MM.1S (cell line): ENCODE measurements at regions not wholly inside any gene's neighbourhood (a gene's known extent, or its start where the extent isn't known, plus 50 kb on each side); places are given as distances from the start of the nearest gene placed in this dataset.
"Not testable (repeated sequence)": the region's sequence is repeated elsewhere in the genome, so short reads cannot be mapped to it uniquely, and the experiment has no call there.

Experiments used
- DNase-seq: peaks from one replicate; pipeline ENCODE4 v3.0.0-alpha.2; 2015
- H2AFZ ChIP-seq: fragments of 300-600 bp; sonication (generic); 2 replicates; pipeline ENCODE4 v1.6.0; 2016; ENCODE audit warnings: antibody characterized with exemption, low read length
- H3F3A ChIP-seq: fragments of 300-600 bp; sonication (generic); 2 replicates; pipeline ENCODE4 v1.6.1; 2016; ENCODE audit warnings: mild to moderate bottlenecking, antibody characterized with exemption, low read length, moderate library complexity, mixed read lengths; ENCODE audit not compliant: insufficient read depth
- H3K27ac ChIP-seq: fragments of 300-600 bp; sonication (generic); 2 replicates; pipeline ENCODE4 v1.5.1; 2016; ENCODE audit warnings: mild to moderate bottlenecking, low read length
- H3K27me3 ChIP-seq: fragments of 300-600 bp; sonication (generic); replicated peaks from 2 replicates; pipeline ENCODE4 v1.6.0; 2016; ENCODE audit warnings: low read length; ENCODE audit not compliant: insufficient read depth
- H3K36me3 ChIP-seq: fragments of 300-600 bp; sonication (generic); replicated peaks from 2 replicates; pipeline ENCODE4 v1.6.1; 2016; ENCODE audit warnings: mild to moderate bottlenecking, low read length, mixed read lengths; ENCODE audit not compliant: insufficient read depth
- H3K4me1 ChIP-seq: fragments of 300-600 bp; sonication (generic); 2 replicates; pipeline ENCODE4 v1.6.1; 2016; ENCODE audit warnings: low read length, mixed read lengths
- H3K4me2 ChIP-seq: fragments of 300-600 bp; sonication (generic); 2 replicates; pipeline ENCODE4 v1.6.0; 2016; ENCODE audit warnings: low read depth, low read length
- H3K4me3 ChIP-seq: fragments of 300-600 bp; sonication (generic); 2 replicates; pipeline ENCODE4 v1.5.1; 2016; ENCODE audit warnings: low read length, mixed read lengths
- H3K79me2 ChIP-seq: fragments of 300-600 bp; sonication (generic); 2 replicates; pipeline ENCODE4 v1.6.1; 2016; ENCODE audit warnings: mixed run types, low read length, mixed read lengths
- H3K9ac ChIP-seq: fragments of 300-600 bp; sonication (generic); 2 replicates; pipeline ENCODE4 v1.6.1; 2016; ENCODE audit warnings: low read length, mixed read lengths
- H3K9me2 ChIP-seq: fragments of 300-600 bp; sonication (generic); replicated peaks from 2 replicates; pipeline ENCODE4 v1.6.1; 2016; ENCODE audit warnings: mild to moderate bottlenecking, low read length, mixed read lengths; ENCODE audit not compliant: insufficient read depth
- H3K9me3 ChIP-seq: fragments of 300-600 bp; sonication (generic); replicated peaks from 2 replicates; pipeline ENCODE4 v1.6.1; 2016; ENCODE audit warnings: mild to moderate bottlenecking, low read length, mixed read lengths; ENCODE audit not compliant: insufficient read depth
- H4K20me1 ChIP-seq: fragments of 300-600 bp; sonication (generic); 2 replicates; pipeline ENCODE4 v1.6.1; 2016; ENCODE audit warnings: mild to moderate bottlenecking, low read length, moderate library complexity, mixed read lengths; ENCODE audit not compliant: insufficient read depth
- CTCF ChIP-seq: fragments of 300-600 bp; sonication (generic); IDR thresholded peaks from 2 replicates; pipeline ENCODE4 v1.5.1; 2016; ENCODE audit warnings: antibody characterized with exemption, low read length, mixed read lengths
- EZH2 ChIP-seq: fragments of 300-600 bp; sonication (generic); optimal IDR thresholded peaks from 2 replicates; pipeline ENCODE3; 2017; ENCODE audit warnings: low read depth, mild to moderate bottlenecking, antibody characterized with exemption, low read length, mixed read lengths
- EZH2phosphoT487 ChIP-seq: fragments of 300-600 bp; sonication (generic); IDR thresholded peaks from 2 replicates; pipeline ENCODE4 v1.6.1; 2018; ENCODE audit warnings: antibody characterized with exemption, low read length

GRCh38 chr4:184911310-184911709 is 85.5 kb upstream of the ACSL1 start:
- DNase-seq: no peak
- H3K9me3 ChIP-seq: no peaks in the 10 kb centered on the region
- H4K20me1 ChIP-seq: no peaks in the 10 kb centered on the region
- no peak overlapping the region for H2AFZ ChIP-seq
- H3K36me3 ChIP-seq: no peaks in the 10 kb centered on the region
- H3K4me2 ChIP-seq: no peak overlapping the region
- no peak overlapping the region for H3K9ac ChIP-seq
- H3K4me3 ChIP-seq: no peak overlapping the region
- H3K79me2 ChIP-seq: no peaks in the 10 kb centered on the region
- no peaks in the 10 kb centered on the region for H3K9me2 ChIP-seq
- no peaks in the 10 kb centered on the region for H3K27me3 ChIP-seq
- no peaks in the 10 kb centered on the region for H3K4me1 ChIP-seq
- no peak for TF ChIP-seq CTCF
- no peak for TF ChIP-seq EZH2
- no peak for TF ChIP-seq EZH2phosphoT487
- H3F3A ChIP-seq: no peaks in the 10 kb centered on the region
- H3K27ac ChIP-seq: no peak overlapping the region

GRCh38 chr4:184913356-184914143 is 87.8 kb upstream of the ACSL1 start:
- H3K4me2 ChIP-seq: no peak overlapping the region
- H3K4me1 ChIP-seq: no peaks in the 10 kb centered on the region
- no peak overlapping the region for H3K4me3 ChIP-seq
- no peaks in the 10 kb centered on the region for H3F3A ChIP-seq
- no peaks in the 10 kb centered on the region for H3K27me3 ChIP-seq
- H3K36me3 ChIP-seq: no peaks in the 10 kb centered on the region
- TF ChIP-seq EZH2 (no peak), CTCF (no peak), EZH2phosphoT487 (no peak)
- H3K79me2 ChIP-seq: no peaks in the 10 kb centered on the region
- H2AFZ ChIP-seq: no peak overlapping the region
- no peak overlapping the region for H3K27ac ChIP-seq
- no peaks in the 10 kb centered on the region for H3K9me3 ChIP-seq
- no peak for DNase-seq
- H3K9me2 ChIP-seq: no peaks in the 10 kb centered on the region
- H4K20me1 ChIP-seq: no peaks in the 10 kb centered on the region
- H3K9ac ChIP-seq: no peak overlapping the region

- H3K27ac ChIP-seq, H3K4me1 ChIP-seq, H3K79me2 ChIP-seq, H3K9me3 ChIP-seq, H4K20me1 ChIP-seq, H3F3A ChIP-seq, DNase-seq, H2AFZ ChIP-seq, H3K9me2 ChIP-seq, H3K4me2 ChIP-seq, H3K27me3 ChIP-seq, H3K9ac ChIP-seq, H3K4me3 ChIP-seq, H3K36me3 ChIP-seq: not testable (repeated sequence)
These were observed 93.0 kb upstream of the ACSL1 start for GRCh38 chr4:184918799-184919198.

GRCh38 chr4:184921456-184921855 is 95.7 kb upstream of the ACSL1 start:
- Histone ChIP-seq H3K36me3 (no peaks in the 10 kb centered on the region), H3K4me1 (no peaks in the 10 kb centered on the region), H3K9me2 (no peaks in the 10 kb centered on the region), H3K79me2 (no peaks in the 10 kb centered on the region), H4K20me1 (no peaks in the 10 kb centered on the region), H3K9me3 (no peaks in the 10 kb centered on the region), H3K27me3 (no peaks in the 10 kb centered on the region), H2AFZ (no peak overlapping the region), H3K4me3 (no peak overlapping the region), H3K4me2 (no peak overlapping the region), H3K27ac (no peak overlapping the region), H3K9ac (no peak overlapping the region), H3F3A (no peaks in the 10 kb centered on the region)
- no peak for TF ChIP-seq CTCF
- no peak for TF ChIP-seq EZH2phosphoT487
- no peak for TF ChIP-seq EZH2
- no peak for DNase-seq
